ENCODE measurements at regions not wholly inside any gene's neighbourhood (a gene's known extent, or its start where the extent isn't known, plus 50 kb on each side); places are given as distances from the start of the nearest gene placed in this dataset.

DNA sequence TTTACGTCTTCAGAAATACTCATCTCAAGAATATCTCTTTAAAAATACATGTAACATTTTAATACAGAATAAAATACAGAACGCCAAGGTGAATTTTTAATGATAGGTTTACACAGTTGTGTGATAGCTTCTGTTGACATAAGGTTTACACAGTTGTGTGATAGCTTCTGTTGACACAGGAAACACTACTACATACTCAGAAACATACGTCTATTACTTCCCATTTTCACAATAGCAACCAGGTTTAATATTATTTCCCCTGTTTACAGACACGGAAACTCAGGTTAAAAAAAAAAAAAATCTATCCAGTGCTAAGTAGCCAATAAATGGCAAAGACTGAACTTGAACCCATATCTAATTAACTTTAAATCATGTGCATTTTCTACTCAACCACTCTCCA lies 571.2 kb downstream of the LIG4 start:
- Histone ChIP-seq H3K9me3 (ENCODE audit: control insufficient read depth, low read length) (no peaks in the 10 kb centered on the region), H3K18ac (ENCODE audit: low read depth in 1 of 2, low read length in 2 of 2) (no peak overlapping the region), H3K27ac (ENCODE audit: low read length, poor library complexity, severe bottlenecking) (no peak overlapping the region), H4K91ac (ENCODE audit: low read length) (no peak overlapping the region), H3K4ac (ENCODE audit: low read depth in 1 of 2, low read length in 2 of 2) (no peak overlapping the region), H3K23ac (ENCODE audit: low read length in 2 of 2) (no peak overlapping the region), H2AFZ (ENCODE audit: low read depth, low read length) (no peak overlapping the region), H2BK15ac (ENCODE audit: low read depth, poor library complexity, severe bottlenecking) (no peak overlapping the region), H3K4me1 (ENCODE audit: control insufficient read depth, insufficient read depth, low read depth, low read length) (peaks cover 3% of the 10 kb centered on the region), H3K36me3 (ENCODE audit: control insufficient read depth in 1 of 2, insufficient read depth in 2 of 2, low read depth in 1 of 2, low read length in 2 of 2) (no peaks in the 10 kb centered on the region), H4K8ac (ENCODE audit: low read length) (no peak overlapping the region), H3K4me3 (ENCODE audit: insufficient read depth in 1 of 2, low read depth in 1 of 2, low read length in 2 of 2) (no peak overlapping the region), H2BK12ac (ENCODE audit: low read length in 2 of 2) (no peak overlapping the region), H3K4me2 (ENCODE audit: low read length, poor library complexity, severe bottlenecking) (no peak overlapping the region), H3K9ac (ENCODE audit: low read length) (no peak overlapping the region), H3K14ac (ENCODE audit: low read length in 2 of 2) (no peak overlapping the region), H2BK120ac (ENCODE audit: low read depth, low read length) (no peak overlapping the region), H3K79me1 (replicated peaks; ENCODE audit: low read length, poor library complexity, severe bottlenecking) (peaks cover 20% of the 10 kb centered on the region), H2BK5ac (ENCODE audit: low read depth, low read length, poor library complexity, severe bottlenecking) (no peak overlapping the region), H2AK5ac (ENCODE audit: low read length, severe bottlenecking) (no peak overlapping the region), H3K27me3 (ENCODE audit: control insufficient read depth in 1 of 2, insufficient read depth in 1 of 2, low read length in 2 of 2) (no peaks in the 10 kb centered on the region)
- 94% methylated on average over 2 of the region's 4 CpGs for WGBS
- no peak for DNase-seq

DNA sequence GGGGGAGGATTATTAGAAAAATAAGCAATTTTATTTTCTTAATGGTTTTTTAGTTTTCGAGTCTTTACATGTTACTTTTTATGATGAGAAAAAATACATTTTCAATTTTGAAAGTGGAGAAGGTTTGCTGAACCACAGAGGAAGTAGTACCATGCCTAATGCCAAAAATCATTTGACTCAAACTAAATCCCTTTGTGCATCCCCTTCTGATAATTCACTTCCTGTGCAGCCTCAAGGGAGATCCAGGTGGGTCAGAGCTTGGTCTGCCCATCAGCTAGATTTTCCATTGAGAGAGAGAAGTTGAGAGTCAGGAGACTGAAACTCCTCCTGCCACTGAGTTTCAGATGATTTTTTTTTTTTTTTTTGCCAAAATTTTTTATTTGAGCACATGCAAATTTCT lies 571.7 kb downstream of the LIG4 start:
- Histone ChIP-seq H3K4ac (ENCODE audit: low read depth in 1 of 2, low read length in 2 of 2) (no peak overlapping the region), H3K36me3 (ENCODE audit: control insufficient read depth in 1 of 2, insufficient read depth in 2 of 2, low read depth in 1 of 2, low read length in 2 of 2) (no peaks in the 10 kb centered on the region), H3K9me3 (ENCODE audit: control insufficient read depth, low read length) (no peaks in the 10 kb centered on the region), H3K4me1 (ENCODE audit: control insufficient read depth, insufficient read depth, low read depth, low read length) (peaks cover 3% of the 10 kb centered on the region), H2BK5ac (ENCODE audit: low read depth, low read length, poor library complexity, severe bottlenecking) (no peak overlapping the region), H3K4me2 (ENCODE audit: low read length, poor library complexity, severe bottlenecking) (no peak overlapping the region), H3K79me1 (replicated peaks; ENCODE audit: low read length, poor library complexity, severe bottlenecking) (peaks cover 23% of the 10 kb centered on the region), H3K14ac (ENCODE audit: low read length in 2 of 2) (no peak overlapping the region), H3K27ac (ENCODE audit: low read length, poor library complexity, severe bottlenecking) (no peak overlapping the region), H2BK120ac (ENCODE audit: low read depth, low read length) (no peak overlapping the region), H4K8ac (ENCODE audit: low read length) (no peak overlapping the region), H2AFZ (ENCODE audit: low read depth, low read length) (no peak overlapping the region), H2AK5ac (ENCODE audit: low read length, severe bottlenecking) (no peak overlapping the region), H3K18ac (ENCODE audit: low read depth in 1 of 2, low read length in 2 of 2) (no peak overlapping the region), H2BK12ac (ENCODE audit: low read length in 2 of 2) (no peak overlapping the region), H2BK15ac (ENCODE audit: low read depth, poor library complexity, severe bottlenecking) (no peak overlapping the region), H3K23ac (ENCODE audit: low read length in 2 of 2) (no peak overlapping the region), H3K4me3 (ENCODE audit: insufficient read depth in 1 of 2, low read depth in 1 of 2, low read length in 2 of 2) (no peak overlapping the region), H4K91ac (ENCODE audit: low read length) (no peak overlapping the region), H3K27me3 (ENCODE audit: control insufficient read depth in 1 of 2, insufficient read depth in 1 of 2, low read length in 2 of 2) (no peaks in the 10 kb centered on the region), H3K9ac (ENCODE audit: low read length) (no peak overlapping the region)
- WGBS = 88% methylated on average over 1 of the region's 1 CpG
- DNase-seq = no peak

GRCh38 chr13:107642831-107643230 lies 572.5 kb downstream of the LIG4 start:
- no peak overlapping the region for H2BK120ac ChIP-seq (ENCODE audit: low read depth, low read length)
- no peak overlapping the region for H3K4ac ChIP-seq (ENCODE audit: low read depth in 1 of 2, low read length in 2 of 2)
- H3K4me1 ChIP-seq (ENCODE audit: control insufficient read depth, insufficient read depth, low read depth, low read length) = peaks cover 3% of the 10 kb centered on the region
- H2BK15ac ChIP-seq (ENCODE audit: low read depth, poor library complexity, severe bottlenecking) = no peak overlapping the region
- H2AK5ac ChIP-seq (ENCODE audit: low read length, severe bottlenecking) = no peak overlapping the region
- H2BK5ac ChIP-seq (ENCODE audit: low read depth, low read length, poor library complexity, severe bottlenecking) = no peak overlapping the region
- H4K8ac ChIP-seq (ENCODE audit: low read length) = no peak overlapping the region
- no peak overlapping the region for H3K18ac ChIP-seq (ENCODE audit: low read depth in 1 of 2, low read length in 2 of 2)
- no peak overlapping the region for H3K23ac ChIP-seq (ENCODE audit: low read length in 2 of 2)
- no peak for DNase-seq
- no peak overlapping the region for H2AFZ ChIP-seq (ENCODE audit: low read depth, low read length)
- H3K4me3 ChIP-seq (ENCODE audit: insufficient read depth in 1 of 2, low read depth in 1 of 2, low read length in 2 of 2) = no peak overlapping the region
- H4K91ac ChIP-seq (ENCODE audit: low read length) = no peak overlapping the region
- H2BK12ac ChIP-seq (ENCODE audit: low read length in 2 of 2) = no peak overlapping the region
- H3K9ac ChIP-seq (ENCODE audit: low read length) = no peak overlapping the region
- peaks cover 24% of the 10 kb centered on the region for H3K79me1 ChIP-seq (replicated peaks; ENCODE audit: low read length, poor library complexity, severe bottlenecking)
- H3K9me3 ChIP-seq (ENCODE audit: control insufficient read depth, low read length) = no peaks in the 10 kb centered on the region
- no peak overlapping the region for H3K4me2 ChIP-seq (ENCODE audit: low read length, poor library complexity, severe bottlenecking)
- no peaks in the 10 kb centered on the region for H3K27me3 ChIP-seq (ENCODE audit: control insufficient read depth in 1 of 2, insufficient read depth in 1 of 2, low read length in 2 of 2)
- no peaks in the 10 kb centered on the region for H3K36me3 ChIP-seq (ENCODE audit: control insufficient read depth in 1 of 2, insufficient read depth in 2 of 2, low read depth in 1 of 2, low read length in 2 of 2)
- H3K27ac ChIP-seq (ENCODE audit: low read length, poor library complexity, severe bottlenecking) = no peak overlapping the region
- 95% methylated on average over 5 of the region's 5 CpGs for WGBS
- no peak overlapping the region for H3K14ac ChIP-seq (ENCODE audit: low read length in 2 of 2)

DNA sequence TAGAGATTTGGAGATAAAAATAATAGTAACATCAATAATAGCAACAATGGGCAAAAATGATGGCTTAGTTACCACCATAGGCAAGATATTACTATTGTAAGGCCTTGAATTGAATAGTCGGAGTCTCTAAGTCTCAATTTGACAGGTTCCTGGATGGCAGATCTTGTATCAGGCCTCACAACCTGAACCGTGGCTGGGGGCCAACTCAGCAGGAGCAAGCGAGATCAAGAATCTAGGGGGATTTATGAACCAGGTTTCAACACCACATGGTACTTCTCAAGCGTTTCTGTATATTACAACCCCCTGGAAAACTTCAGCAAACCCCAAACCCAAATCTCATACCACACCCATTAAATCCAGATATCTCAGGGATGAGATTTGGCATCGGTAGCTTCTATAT lies 573.8 kb downstream of the LIG4 start:
- H2BK5ac ChIP-seq (ENCODE audit: low read depth, low read length, poor library complexity, severe bottlenecking) = no peak overlapping the region
- H3K18ac ChIP-seq (ENCODE audit: low read depth in 1 of 2, low read length in 2 of 2) = no peak overlapping the region
- H3K4me3 ChIP-seq (ENCODE audit: insufficient read depth in 1 of 2, low read depth in 1 of 2, low read length in 2 of 2) = no peak overlapping the region
- peaks cover 27% of the 10 kb centered on the region for H3K79me1 ChIP-seq (replicated peaks; ENCODE audit: low read length, poor library complexity, severe bottlenecking)
- H2AFZ ChIP-seq (ENCODE audit: low read depth, low read length) = no peak overlapping the region
- H3K23ac ChIP-seq (ENCODE audit: low read length in 2 of 2) = no peak overlapping the region
- no peaks in the 10 kb centered on the region for H3K9me3 ChIP-seq (ENCODE audit: control insufficient read depth, low read length)
- H2BK120ac ChIP-seq (ENCODE audit: low read depth, low read length) = no peak overlapping the region
- no peak overlapping the region for H3K9ac ChIP-seq (ENCODE audit: low read length)
- H4K8ac ChIP-seq (ENCODE audit: low read length) = no peak overlapping the region
- H3K36me3 ChIP-seq (ENCODE audit: control insufficient read depth in 1 of 2, insufficient read depth in 2 of 2, low read depth in 1 of 2, low read length in 2 of 2) = no peaks in the 10 kb centered on the region
- no peak overlapping the region for H3K4me2 ChIP-seq (ENCODE audit: low read length, poor library complexity, severe bottlenecking)
- H2BK15ac ChIP-seq (ENCODE audit: low read depth, poor library complexity, severe bottlenecking) = no peak overlapping the region
- H3K4ac ChIP-seq (ENCODE audit: low read depth in 1 of 2, low read length in 2 of 2) = no peak overlapping the region
- no peak overlapping the region for H3K27ac ChIP-seq (ENCODE audit: low read length, poor library complexity, severe bottlenecking)
- 92% methylated on average over 5 of the region's 5 CpGs for WGBS
- H2AK5ac ChIP-seq (ENCODE audit: low read length, severe bottlenecking) = no peak overlapping the region
- no peak overlapping the region for H2BK12ac ChIP-seq (ENCODE audit: low read length in 2 of 2)
- H3K4me1 ChIP-seq (ENCODE audit: control insufficient read depth, insufficient read depth, low read depth, low read length) = peaks cover 3% of the 10 kb centered on the region
- DNase-seq = no peak
- no peak overlapping the region for H3K14ac ChIP-seq (ENCODE audit: low read length in 2 of 2)
- H3K27me3 ChIP-seq (ENCODE audit: control insufficient read depth in 1 of 2, insufficient read depth in 1 of 2, low read length in 2 of 2) = no peaks in the 10 kb centered on the region
- no peak overlapping the region for H4K91ac ChIP-seq (ENCODE audit: low read length)

All from mesenchymal stem cell (in vitro differentiated cells and primary cell).